IMR-90 (cell line): ENCODE measurements at regions not wholly inside any gene's neighbourhood (a gene's known extent, or its start where the extent isn't known, plus 50 kb on each side); places are given as distances from the start of the nearest gene placed in this dataset.

Source experiments
- ATAC-seq: fragments of 200-7000 bp; cut with Tn5 transposase; 2 replicates; pipeline ENCODE4 v1.9.1; 2020; ENCODE audit warnings: low read depth, mild to moderate bottlenecking, moderate library complexity
- BruUV-seq: library from RNA; stranded (reverse); fragments of 400-500 nt; replicated peaks from 2 replicates; lab custom pipeline; 2021; lab: Mats Ljungman, UMichigan
- CTCF ChIA-PET: fragments of 300-600 bp; formaldehyde crosslinking; extraction: SDS; loops from one replicate; lab custom pipeline; 2021; ENCODE audit warnings: antibody characterized with exemption; lab: Yijun Ruan, JAX
- POLR2A ChIA-PET: fragments of 300-600 bp; sonication (Branson Sonifier 250); formaldehyde crosslinking; loops from one replicate; lab custom pipeline; 2022; ENCODE audit warnings: antibody characterized with exemption; ENCODE audit not compliant: unreplicated experiment; lab: Charles Lee
- DNase-seq: peaks from one replicate; pipeline ENCODE4 v3.0.0; 2013
- H2AFZ ChIP-seq: replicated peaks from 2 replicates; pipeline ENCODE3; 2013; ENCODE audit warnings: low read length, mild to moderate bottlenecking; ENCODE audit not compliant: poor library complexity
- H2AK5ac ChIP-seq: 2 replicates; pipeline ENCODE4 v1.6.1; 2013; ENCODE audit warnings: low read depth, low read length, inconsistent platforms
- H2AK9ac ChIP-seq: replicated peaks from 2 replicates; pipeline ENCODE3; 2013; ENCODE audit warnings: mild to moderate bottlenecking, low read depth, low read length, moderate library complexity; ENCODE audit not compliant: poor library complexity
- H2BK120ac ChIP-seq: 2 replicates; pipeline ENCODE4 v1.6.1; 2013; ENCODE audit warnings: low read depth, low read length, inconsistent platforms
- H2BK15ac ChIP-seq: 3 replicates; pipeline ENCODE4 v1.6.1; 2013; ENCODE audit warnings: low read depth, low read length, inconsistent platforms
- H2BK20ac ChIP-seq: 2 replicates; pipeline ENCODE4 v1.6.1; 2013; ENCODE audit warnings: low read depth, mild to moderate bottlenecking, inconsistent platforms, low read length, moderate library complexity
- H2BK5ac ChIP-seq: 2 replicates; pipeline ENCODE4 v1.6.1; 2013; ENCODE audit warnings: mild to moderate bottlenecking, low read depth, low read length, inconsistent platforms; ENCODE audit not compliant: poor library complexity, severe bottlenecking
- H3K14ac ChIP-seq: replicated peaks from 2 replicates; pipeline ENCODE4 v1.6.1; 2013; ENCODE audit warnings: low read depth, low read length, inconsistent platforms
- H3K18ac ChIP-seq: 2 replicates; pipeline ENCODE4 v1.6.1; 2013; ENCODE audit warnings: low read depth, low read length, control low read depth
- H3K23ac ChIP-seq: 2 replicates; pipeline ENCODE4 v1.6.1; 2013; ENCODE audit warnings: low read depth, low read length, inconsistent platforms
- H3K27ac ChIP-seq: 2 replicates; pipeline ENCODE4 v1.5.1; 2013; ENCODE audit warnings: mild to moderate bottlenecking, control low read depth, low read length; ENCODE audit not compliant: insufficient read depth
- H3K27me3 ChIP-seq: 2 replicates; pipeline ENCODE4 v1.6.1; 2013; ENCODE audit warnings: low read length; ENCODE audit not compliant: control insufficient read depth, insufficient read depth
- H3K36me3 ChIP-seq: 2 replicates; pipeline ENCODE4 v1.6.1; 2013; ENCODE audit warnings: low read length, mixed read lengths; ENCODE audit not compliant: control insufficient read depth, insufficient read depth
- H3K4ac ChIP-seq: 2 replicates; pipeline ENCODE4 v1.6.1; 2013; ENCODE audit warnings: low read depth, low read length, inconsistent platforms
- H3K4me1 ChIP-seq: 2 replicates; pipeline ENCODE4 v1.6.1; 2013; ENCODE audit warnings: low read length, mixed read lengths; ENCODE audit not compliant: control insufficient read depth, insufficient read depth
- H3K4me2 ChIP-seq: 2 replicates; pipeline ENCODE4 v1.6.1; 2013; ENCODE audit warnings: low read depth, mild to moderate bottlenecking, control low read depth, low read length, moderate library complexity
- H3K4me3 ChIP-seq: 2 replicates; pipeline ENCODE4 v1.5.1; 2013; ENCODE audit warnings: low read depth, mild to moderate bottlenecking, control low read depth, low read length, moderate library complexity; ENCODE audit not compliant: insufficient read depth
- H3K56ac ChIP-seq: 2 replicates; pipeline ENCODE4 v1.6.1; 2013; ENCODE audit warnings: low read length, inconsistent platforms; ENCODE audit not compliant: insufficient read depth; ENCODE audit errors: extremely low read depth
- H3K79me1 ChIP-seq, 2 experiments: 2 replicates each; pipeline ENCODE4 v1.6.1; 2013; ENCODE audit warnings: low read length in 2 of 2, inconsistent platforms in 1 of 2, low read depth in 1 of 2
- H3K9ac ChIP-seq: 2 replicates; pipeline ENCODE4 v1.6.1; 2013; ENCODE audit warnings: low read depth, low read length, control low read depth
- H3K9me1 ChIP-seq: 2 replicates; pipeline ENCODE4 v1.6.1; 2013; ENCODE audit warnings: low read length, inconsistent platforms; ENCODE audit not compliant: insufficient read depth
- H3K9me3 ChIP-seq: 2 replicates; pipeline ENCODE4 v1.6.1; 2013; ENCODE audit warnings: low read length; ENCODE audit not compliant: control insufficient read depth, insufficient read depth
- H4K20me1 ChIP-seq: 2 replicates; pipeline ENCODE4 v1.6.1; 2013; ENCODE audit warnings: low read length, inconsistent platforms; ENCODE audit not compliant: insufficient read depth
- H4K5ac ChIP-seq: 2 replicates; pipeline ENCODE4 v1.6.1; 2013; ENCODE audit warnings: mild to moderate bottlenecking, low read depth, low read length, control low read depth
- H4K8ac ChIP-seq, 2 experiments: 2 replicates each; pipeline ENCODE4 v1.6.1; 2013; ENCODE audit warnings: low read depth in 2 of 2, low read length in 2 of 2, control low read depth in 1 of 2, inconsistent platforms in 1 of 2
- H4K91ac ChIP-seq: 2 replicates; pipeline ENCODE4 v1.6.1; 2013; ENCODE audit warnings: low read depth, low read length, inconsistent platforms; ENCODE audit not compliant: insufficient read depth
- BHLHE40 ChIP-seq: fragments of 150-350 bp; IDR thresholded peaks from 2 replicates; pipeline ENCODE4 v1.6.1; 2016; ENCODE audit warnings: mild to moderate bottlenecking, low read depth, low read length
- CEBPB ChIP-seq: IDR thresholded peaks from 2 replicates; pipeline ENCODE4 v1.6.1; 2012; ENCODE audit warnings: low read depth, low read length, improper control_type of control experiment
- FOS ChIP-seq: fragments of 150-350 bp; IDR thresholded peaks from 2 replicates; pipeline ENCODE4 v1.6.1; 2016; ENCODE audit warnings: low read depth, low read length
- MAFK ChIP-seq: IDR thresholded peaks from 2 replicates; pipeline ENCODE4 v1.6.1; 2012; ENCODE audit warnings: low read depth, low read length, improper control_type of control experiment
- MAZ ChIP-seq: IDR thresholded peaks from 2 replicates; pipeline ENCODE4 v1.6.1; 2012; ENCODE audit warnings: low read depth, mild to moderate bottlenecking, low read length, improper control_type of control experiment, moderate library complexity, borderline replicate concordance
- POLR2A ChIP-seq: IDR thresholded peaks from 2 replicates; pipeline ENCODE4 v1.6.1; 2012; ENCODE audit warnings: mild to moderate bottlenecking, low read depth, low read length
- RCOR1 ChIP-seq: IDR thresholded peaks from 2 replicates; pipeline ENCODE4 v1.6.1; 2012; ENCODE audit warnings: mild to moderate bottlenecking, low read length, improper control_type of control experiment; ENCODE audit not compliant: insufficient replicate concordance
- RFX5 ChIP-seq: IDR thresholded peaks from 2 replicates; pipeline ENCODE4 v1.8.0; 2012; ENCODE audit warnings: low read depth, mild to moderate bottlenecking, low read length, moderate library complexity
- SMC3 ChIP-seq: fragments of 150-350 bp; IDR thresholded peaks from 2 replicates; pipeline ENCODE4 v1.6.1; 2016; ENCODE audit warnings: low read depth, mild to moderate bottlenecking, antibody characterized with exemption, low read length, moderate library complexity
- WGBS, 2 experiments: methylation state at CpG; one replicate each; pipeline versions ENCODE4 v1.1.5 to v1.1.7; 2013; ENCODE audit warnings: missing lambda C conversion rate in 2 of 2; ENCODE audit not compliant: insufficient read length in 1 of 2; ENCODE audit errors: extremely low coverage in 2 of 2; 5-methylcytosine and 5-hydroxymethylcytosine counted together
- dilution Hi-C: fragments of 300-500 bp; cut with HindIII; formaldehyde crosslinking; loops from one replicate; pipeline ENCODE4 v1.14.3; 2018; ENCODE audit warnings: low sequenced_read_pairs; ENCODE audit not compliant: unreplicated experiment
- in situ Hi-C: fragments of 300-500 bp; cut with MboI; formaldehyde crosslinking; loops from 3 replicates; pipeline ENCODE4 v1.14.3; 2019; ENCODE audit warnings: low sequenced_read_pairs, inconsistent platforms, mixed read lengths
- intact Hi-C: fragments of 100-400 bp; cut with micrococcal nuclease; formaldehyde crosslinking; loops from 2 replicates; pipeline ENCODE4 v1.10.0; 2022

- no peaks in the 10 kb centered on the region for H3K9me1 ChIP-seq
- no peak for TF ChIP-seq RFX5
- TF ChIP-seq POLR2A: no peak
- TF ChIP-seq FOS: no peak
- TF ChIP-seq BHLHE40: no peak
- TF ChIP-seq MAFK: no peak
- no peak for TF ChIP-seq RCOR1
- no peak for TF ChIP-seq CEBPB
- TF ChIP-seq SMC3: no peak
- no peak for TF ChIP-seq MAZ
- DNase-seq (no peak), ATAC-seq (no peak)
- no peak overlapping the region for H3K4ac ChIP-seq
- H4K91ac ChIP-seq: no peak overlapping the region
- WGBS, 2 experiments: 100% methylated on average over 1 of the region's 6 CpGs; no CpG with 5 or more reads in 1 of the 2 experiments
- H3K23ac ChIP-seq: no peak overlapping the region
- no peak overlapping the region for H4K5ac ChIP-seq
- H3K4me3 ChIP-seq: no peak overlapping the region
- no peak overlapping the region for H2BK15ac ChIP-seq
- ChIA-PET CTCF (no interaction called here), POLR2A (no interaction called here)
- dilution Hi-C loops (no loop called here), intact Hi-C loops (no loop called here), in situ Hi-C loops (no loop called here)
- H2AFZ ChIP-seq: no peak overlapping the region
- H3K27ac ChIP-seq: no peak overlapping the region
- H4K8ac ChIP-seq: no peak overlapping the region
- no peaks in the 10 kb centered on the region for H4K20me1 ChIP-seq
- H2BK5ac ChIP-seq: no peak overlapping the region
- no peak overlapping the region for H2BK120ac ChIP-seq
- H2BK20ac ChIP-seq: no peak overlapping the region
- H3K4me1 ChIP-seq: no peaks in the 10 kb centered on the region
- no peak overlapping the region for H2AK5ac ChIP-seq
- H3K18ac ChIP-seq: no peak overlapping the region
- no peaks in the 10 kb centered on the region for H3K36me3 ChIP-seq
- BruUV-seq: no TSS peak
- no peak overlapping the region for H3K4me2 ChIP-seq
- H3K79me1 ChIP-seq: no peaks in the 10 kb centered on the region
- H3K9me3 ChIP-seq: no peaks in the 10 kb centered on the region
- H3K27me3 ChIP-seq: peaks cover 11% of the 10 kb centered on the region
- H3K9ac ChIP-seq: no peak overlapping the region
- no peak overlapping the region for H3K56ac ChIP-seq
- H3K14ac ChIP-seq: no peak overlapping the region
- H2AK9ac ChIP-seq: no peak overlapping the region
Observed at GRCh38 chr9:38185647-38186403, 116.8 kb upstream of the SHB start.
